ENCODE measurements at regions not wholly inside any gene's neighbourhood (a gene's known extent, or its start where the extent isn't known, plus 50 kb on each side); places are given as distances from the start of the nearest gene placed in this dataset.

GRCh38 chr5:174431504-174431903, 292.9 kb upstream of the MSX2 start:
- Histone ChIP-seq H3K9me3 (replicated peaks; ENCODE audit: control insufficient read depth, insufficient read depth, low read length) (no peaks in the 10 kb centered on the region), H3K27me3 (ENCODE audit: control insufficient read depth in 2 of 2, insufficient read depth in 2 of 2, low read length in 2 of 2) (no peaks in the 10 kb centered on the region), H3K36me3 (ENCODE audit: control insufficient read depth in 2 of 2, extremely low read depth in 1 of 2, insufficient read depth in 2 of 2, low read length in 2 of 2) (no peaks in the 10 kb centered on the region), H3K79me2 (ENCODE audit: control insufficient read depth, insufficient read depth, low read length) (no peaks in the 10 kb centered on the region), H3K9me1 (replicated peaks; ENCODE audit: control insufficient read depth, extremely low read depth, insufficient read depth, low read length) (no peaks in the 10 kb centered on the region), H3K4me1 (ENCODE audit: control insufficient read depth, extremely low read depth, insufficient read depth, low read length) (no peaks in the 10 kb centered on the region), H3K4me2 (ENCODE audit: insufficient read depth, low read length) (no peak overlapping the region), H3K4me3 (replicated peaks in 1 of 3; ENCODE audit: insufficient read depth in 1 of 3, low read depth in 1 of 3, low read length in 3 of 3) (no peak overlapping the region), H4K20me1 (replicated peaks; ENCODE audit: control insufficient read depth, extremely low read depth, insufficient read depth, low read length) (no peaks in the 10 kb centered on the region), H3K9ac (replicated peaks; ENCODE audit: extremely low read depth, insufficient read depth, low read length) (no peak overlapping the region), H2AFZ (ENCODE audit: low read depth, low read length) (no peak overlapping the region), H3K27ac (ENCODE audit: insufficient read depth, low read depth, low read length) (no peak overlapping the region)
- intact Hi-C loops (cut with micrococcal nuclease), result no loop called here
- FAIRE-seq, result no peak
- no peak for TF ChIP-seq EZH2 (IDR thresholded peaks at IDR 0.05; ENCODE audit: borderline replicate concordance, low read depth, low read length, severe bottlenecking)
- no peak for TF ChIP-seq JUN (IDR thresholded peaks at IDR 0.05; ENCODE audit: borderline replicate concordance, insufficient read depth, insufficient read length, low read depth)
- TF ChIP-seq POLR2AphosphoS5 (IDR thresholded peaks at IDR 0.05; ENCODE audit: insufficient read depth, low read depth, low read length), result no peak
- no peak for TF ChIP-seq POLR2A (IDR thresholded peaks at IDR 0.05; ENCODE audit: low read depth, low read length)
- TF ChIP-seq CTCF (IDR thresholded peaks at IDR 0.05; ENCODE audit: extremely low read depth in 1 of 2, insufficient read depth in 1 of 2, low read depth in 1 of 2, low read length in 2 of 2), result no peak
- dilution Hi-C loops (cut with MboI; ENCODE audit: extremely low pct_ligation_motif_present, low sequenced_read_pairs), result no loop called here
- no peak for DNase-seq (ENCODE audit: low read depth, low spot score)
- ChIA-PET CTCF (no interaction called here), POLR2A (no interaction called here)
- no TSS peak for BruUV-seq (replicated peaks)

GRCh38 chr5:174433098-174433497, 291.3 kb upstream of the MSX2 start:
- Histone ChIP-seq H3K79me2 (ENCODE audit: control insufficient read depth, insufficient read depth, low read length) (no peaks in the 10 kb centered on the region), H3K4me3 (replicated peaks in 1 of 3; ENCODE audit: insufficient read depth in 1 of 3, low read depth in 1 of 3, low read length in 3 of 3) (no peak overlapping the region), H4K20me1 (replicated peaks; ENCODE audit: control insufficient read depth, extremely low read depth, insufficient read depth, low read length) (no peaks in the 10 kb centered on the region), H3K9me3 (replicated peaks; ENCODE audit: control insufficient read depth, insufficient read depth, low read length) (no peaks in the 10 kb centered on the region), H3K36me3 (ENCODE audit: control insufficient read depth in 2 of 2, extremely low read depth in 1 of 2, insufficient read depth in 2 of 2, low read length in 2 of 2) (no peaks in the 10 kb centered on the region), H3K27ac (ENCODE audit: insufficient read depth, low read depth, low read length) (no peak overlapping the region), H3K27me3 (ENCODE audit: control insufficient read depth in 2 of 2, insufficient read depth in 2 of 2, low read length in 2 of 2) (no peaks in the 10 kb centered on the region), H2AFZ (ENCODE audit: low read depth, low read length) (no peak overlapping the region), H3K9me1 (replicated peaks; ENCODE audit: control insufficient read depth, extremely low read depth, insufficient read depth, low read length) (no peaks in the 10 kb centered on the region), H3K9ac (replicated peaks; ENCODE audit: extremely low read depth, insufficient read depth, low read length) (no peak overlapping the region), H3K4me1 (ENCODE audit: control insufficient read depth, extremely low read depth, insufficient read depth, low read length) (no peaks in the 10 kb centered on the region), H3K4me2 (ENCODE audit: insufficient read depth, low read length) (no peak overlapping the region)
- no TSS peak for BruUV-seq (replicated peaks)
- POLR2A ChIA-PET, result no interaction called here
- CTCF ChIA-PET, result no interaction called here
- FAIRE-seq (no peak), DNase-seq (ENCODE audit: low read depth, low spot score) (no peak)
- intact Hi-C loops (cut with micrococcal nuclease) (no loop called here), dilution Hi-C loops (cut with MboI; ENCODE audit: extremely low pct_ligation_motif_present, low sequenced_read_pairs) (no loop called here)
- TF ChIP-seq EZH2 (IDR thresholded peaks at IDR 0.05; ENCODE audit: borderline replicate concordance, low read depth, low read length, severe bottlenecking) (no peak), POLR2AphosphoS5 (IDR thresholded peaks at IDR 0.05; ENCODE audit: insufficient read depth, low read depth, low read length) (no peak), JUN (IDR thresholded peaks at IDR 0.05; ENCODE audit: borderline replicate concordance, insufficient read depth, insufficient read length, low read depth) (no peak), FOS (IDR thresholded peaks at IDR 0.05; ENCODE audit: borderline replicate concordance, insufficient read depth, low read length) (no peak), CTCF (IDR thresholded peaks at IDR 0.05; ENCODE audit: extremely low read depth in 1 of 2, insufficient read depth in 1 of 2, low read depth in 1 of 2, low read length in 2 of 2) (no peak), MYC (IDR thresholded peaks at IDR 0.05; ENCODE audit: low read depth, low read length) (no peak), POLR2A (IDR thresholded peaks at IDR 0.05; ENCODE audit: low read depth, low read length) (no peak), GATA2 (IDR thresholded peaks at IDR 0.05; ENCODE audit: insufficient read depth, insufficient read length, low read depth, low read length) (no peak), MAX (IDR thresholded peaks at IDR 0.05; ENCODE audit: insufficient read depth, insufficient read length) (no peak)
